HL-60 (cell line): ENCODE measurements at regions not wholly inside any gene's neighbourhood (a gene's known extent, or its start where the extent isn't known, plus 50 kb on each side); places are given as distances from the start of the nearest gene placed in this dataset.

Source experiments
- DNase-seq, 2 experiments: peaks; one replicate each; pipeline ENCODE4 v3.0.0-alpha.2; 2010 to 2020; ENCODE audit warnings: low read depth in 1 of 2, low spot score in 1 of 2
- H3K27ac ChIP-seq: fragments of 250-450 bp; sonication (Bioruptor Pico); replicated peaks from 2 replicates; pipeline ENCODE4 v1.5.1; 2020; ENCODE audit warnings: mild to moderate bottlenecking, moderate library complexity
- H3K27me3 ChIP-seq: fragments of 250-450 bp; sonication (Bioruptor Pico); 2 replicates; pipeline ENCODE4 v1.5.1; 2021; ENCODE audit warnings: mild to moderate bottlenecking, moderate library complexity; ENCODE audit not compliant: insufficient read depth, poor library complexity, severe bottlenecking
- H3K4me3 ChIP-seq: replicated peaks from 2 replicates; pipeline ENCODE4 v1.5.1; 2011; ENCODE audit warnings: mild to moderate bottlenecking, control low read depth, low read length; ENCODE audit not compliant: insufficient read depth
- GABPA ChIP-seq: IDR thresholded peaks from 2 replicates; pipeline ENCODE4 v1.6.1; 2012; ENCODE audit warnings: low read depth
- POLR2AphosphoS5 ChIP-seq: IDR thresholded peaks from 2 replicates; pipeline ENCODE4 v1.6.1; 2012; ENCODE audit warnings: low read depth
- SPI1 ChIP-seq: IDR thresholded peaks from 2 replicates; pipeline ENCODE4 v1.6.1; 2012; ENCODE audit warnings: low read depth, mild to moderate bottlenecking, borderline replicate concordance
- TF ChIP-seq, protein P1 (sequence below): IDR thresholded peaks from one replicate; pipeline ENCODE4 v1.5.1; 2011; ENCODE audit warnings: low read length, control low read depth, inconsistent platforms; ENCODE audit not compliant: insufficient read depth
- TF ChIP-seq, protein P2 (sequence below): IDR thresholded peaks from 2 replicates; pipeline ENCODE4 v1.6.1; 2012; ENCODE audit warnings: low read depth; ENCODE audit not compliant: insufficient replicate concordance

DNA sequence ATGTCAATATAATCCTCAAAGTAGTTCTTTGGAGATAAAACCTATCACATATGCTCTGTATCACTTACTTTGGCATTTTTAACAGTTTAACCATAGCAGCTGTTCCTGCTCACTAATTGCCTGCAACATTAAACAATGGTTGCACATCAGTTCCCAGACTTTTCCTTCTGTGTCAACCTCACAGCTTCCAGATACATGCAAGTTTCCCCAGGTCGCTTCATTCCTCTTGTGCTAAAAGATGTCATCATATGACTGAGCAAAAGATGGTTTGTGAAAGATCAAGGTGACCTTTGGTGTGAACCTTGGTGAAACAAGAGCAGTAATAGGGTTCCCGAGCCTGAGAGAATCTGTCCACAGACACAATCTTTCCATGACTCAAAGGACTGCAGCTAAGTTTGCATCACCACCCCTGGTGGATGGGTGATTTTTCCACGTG, 500.4 kb upstream of the PAPPA start:
- Histone ChIP-seq H3K4me3 (no peak overlapping the region), H3K27ac (no peak overlapping the region), H3K27me3 (no peaks in the 10 kb centered on the region)
- no peak for TF ChIP-seq SPI1
- TF ChIP-seq GABPA, result no peak
- TF ChIP-seq, protein P1, sequence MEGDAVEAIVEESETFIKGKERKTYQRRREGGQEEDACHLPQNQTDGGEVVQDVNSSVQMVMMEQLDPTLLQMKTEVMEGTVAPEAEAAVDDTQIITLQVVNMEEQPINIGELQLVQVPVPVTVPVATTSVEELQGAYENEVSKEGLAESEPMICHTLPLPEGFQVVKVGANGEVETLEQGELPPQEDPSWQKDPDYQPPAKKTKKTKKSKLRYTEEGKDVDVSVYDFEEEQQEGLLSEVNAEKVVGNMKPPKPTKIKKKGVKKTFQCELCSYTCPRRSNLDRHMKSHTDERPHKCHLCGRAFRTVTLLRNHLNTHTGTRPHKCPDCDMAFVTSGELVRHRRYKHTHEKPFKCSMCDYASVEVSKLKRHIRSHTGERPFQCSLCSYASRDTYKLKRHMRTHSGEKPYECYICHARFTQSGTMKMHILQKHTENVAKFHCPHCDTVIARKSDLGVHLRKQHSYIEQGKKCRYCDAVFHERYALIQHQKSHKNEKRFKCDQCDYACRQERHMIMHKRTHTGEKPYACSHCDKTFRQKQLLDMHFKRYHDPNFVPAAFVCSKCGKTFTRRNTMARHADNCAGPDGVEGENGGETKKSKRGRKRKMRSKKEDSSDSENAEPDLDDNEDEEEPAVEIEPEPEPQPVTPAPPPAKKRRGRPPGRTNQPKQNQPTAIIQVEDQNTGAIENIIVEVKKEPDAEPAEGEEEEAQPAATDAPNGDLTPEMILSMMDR, result no peak
- TF ChIP-seq POLR2AphosphoS5, result no peak
- DNase-seq, result no peak

DNA sequence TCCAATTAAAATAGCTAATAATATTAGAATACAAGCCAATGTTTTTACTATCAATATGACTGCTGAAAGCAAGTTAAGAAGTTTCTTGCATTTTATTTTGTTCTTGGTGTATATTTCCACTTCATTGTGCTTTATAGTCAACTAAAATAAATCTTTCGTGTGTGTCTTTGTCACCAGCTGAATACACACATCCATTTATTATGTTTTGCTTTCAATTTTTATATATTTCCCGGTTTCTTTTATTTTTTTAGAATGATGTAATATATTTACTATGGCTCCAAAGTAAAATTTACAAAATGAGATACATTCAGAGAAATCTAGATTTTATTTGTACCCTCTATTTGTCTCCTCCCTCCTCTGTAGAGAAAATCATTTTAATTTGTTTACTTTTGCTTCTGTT, 495.9 kb upstream of the PAPPA start:
- Histone ChIP-seq H3K4me3 (no peak overlapping the region), H3K27me3 (no peaks in the 10 kb centered on the region), H3K27ac (no peak overlapping the region)
- TF ChIP-seq, protein P1, result no peak
- TF ChIP-seq SPI1 (no peak), GABPA (no peak), POLR2AphosphoS5 (no peak)
- TF ChIP-seq, protein P2, sequence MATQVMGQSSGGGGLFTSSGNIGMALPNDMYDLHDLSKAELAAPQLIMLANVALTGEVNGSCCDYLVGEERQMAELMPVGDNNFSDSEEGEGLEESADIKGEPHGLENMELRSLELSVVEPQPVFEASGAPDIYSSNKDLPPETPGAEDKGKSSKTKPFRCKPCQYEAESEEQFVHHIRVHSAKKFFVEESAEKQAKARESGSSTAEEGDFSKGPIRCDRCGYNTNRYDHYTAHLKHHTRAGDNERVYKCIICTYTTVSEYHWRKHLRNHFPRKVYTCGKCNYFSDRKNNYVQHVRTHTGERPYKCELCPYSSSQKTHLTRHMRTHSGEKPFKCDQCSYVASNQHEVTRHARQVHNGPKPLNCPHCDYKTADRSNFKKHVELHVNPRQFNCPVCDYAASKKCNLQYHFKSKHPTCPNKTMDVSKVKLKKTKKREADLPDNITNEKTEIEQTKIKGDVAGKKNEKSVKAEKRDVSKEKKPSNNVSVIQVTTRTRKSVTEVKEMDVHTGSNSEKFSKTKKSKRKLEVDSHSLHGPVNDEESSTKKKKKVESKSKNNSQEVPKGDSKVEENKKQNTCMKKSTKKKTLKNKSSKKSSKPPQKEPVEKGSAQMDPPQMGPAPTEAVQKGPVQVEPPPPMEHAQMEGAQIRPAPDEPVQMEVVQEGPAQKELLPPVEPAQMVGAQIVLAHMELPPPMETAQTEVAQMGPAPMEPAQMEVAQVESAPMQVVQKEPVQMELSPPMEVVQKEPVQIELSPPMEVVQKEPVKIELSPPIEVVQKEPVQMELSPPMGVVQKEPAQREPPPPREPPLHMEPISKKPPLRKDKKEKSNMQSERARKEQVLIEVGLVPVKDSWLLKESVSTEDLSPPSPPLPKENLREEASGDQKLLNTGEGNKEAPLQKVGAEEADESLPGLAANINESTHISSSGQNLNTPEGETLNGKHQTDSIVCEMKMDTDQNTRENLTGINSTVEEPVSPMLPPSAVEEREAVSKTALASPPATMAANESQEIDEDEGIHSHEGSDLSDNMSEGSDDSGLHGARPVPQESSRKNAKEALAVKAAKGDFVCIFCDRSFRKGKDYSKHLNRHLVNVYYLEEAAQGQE, result no peak
- DNase-seq, result no peak

DNA sequence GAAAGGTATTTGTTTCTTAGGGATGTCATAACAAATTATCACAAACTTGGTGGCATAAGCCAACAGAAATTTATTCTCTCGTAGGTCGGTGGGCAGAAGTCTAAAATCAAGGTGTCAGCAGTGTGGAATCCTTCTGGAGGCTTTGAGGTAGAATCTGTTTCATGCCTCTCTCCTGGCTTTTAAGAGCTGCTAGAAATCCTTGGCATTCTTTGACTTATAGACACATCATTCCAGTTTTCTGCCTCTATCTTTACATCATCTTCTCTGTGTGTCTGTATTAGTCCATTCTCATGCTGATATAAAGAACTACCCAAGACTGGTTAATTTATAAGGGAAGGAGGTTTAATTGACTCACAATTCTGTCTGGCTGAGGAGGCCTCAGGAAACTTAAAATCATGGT, 488.1 kb upstream of the PAPPA start:
- Histone ChIP-seq H3K4me3 (no peak overlapping the region), H3K27me3 (no peaks in the 10 kb centered on the region), H3K27ac (no peak overlapping the region)
- no peak for DNase-seq
- no peak for TF ChIP-seq SPI1

DNA sequence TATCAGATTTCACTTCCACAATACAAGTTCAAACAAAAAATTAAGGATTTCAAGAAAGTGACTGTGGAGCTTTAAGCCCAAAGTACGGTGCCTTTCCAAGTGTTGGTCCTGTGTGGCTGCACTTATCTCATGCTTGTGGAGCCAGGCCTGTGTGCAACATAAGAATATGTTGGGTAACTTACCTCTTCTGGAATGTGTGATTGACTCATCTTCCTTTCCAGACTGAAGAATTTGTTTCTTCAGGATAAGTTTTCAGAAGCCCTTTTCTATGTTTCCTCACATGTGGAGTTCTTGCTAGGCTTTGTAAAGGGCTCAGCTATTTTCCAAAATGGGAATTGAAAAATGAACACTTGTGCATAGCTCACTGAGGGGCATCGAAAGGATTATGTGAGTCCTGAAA, 485.1 kb upstream of the PAPPA start:
- DNase-seq, result no peak
- TF ChIP-seq, protein P2, result no peak
- no peak for TF ChIP-seq GABPA
- TF ChIP-seq, protein P1, result no peak
- TF ChIP-seq POLR2AphosphoS5, result no peak
- TF ChIP-seq SPI1, result no peak
- Histone ChIP-seq H3K4me3 (no peak overlapping the region), H3K27me3 (no peaks in the 10 kb centered on the region), H3K27ac (no peak overlapping the region)
